Stimulated activated memory B cell treated with anti-CD40 and anti-IgM and Interleukin-4, amounts not matched to agents 10 μg/mL and 1 μg/mL and 100 μg/mL, for 72 hours (primary cell): ENCODE measurements at regions not wholly inside any gene's neighbourhood (a gene's known extent, or its start where the extent isn't known, plus 50 kb on each side); places are given as distances from the start of the nearest gene placed in this dataset.

ENCODE experiments used
- ATAC-seq: fragments of 150-1000 bp; cut with Tn5 transposase; 2 replicates; pipeline ENCODE4 v1.10.0; 2021
- H3K27ac Mint-ChIP-seq: one replicate; pipeline ENCODE4 v1.8.0; 2022; ENCODE audit warnings: mild to moderate bottlenecking, mixed read lengths
- H3K27me3 Mint-ChIP-seq: one replicate; pipeline ENCODE4 v1.8.0; 2022; ENCODE audit warnings: mixed read lengths
- H3K36me3 Mint-ChIP-seq: one replicate; pipeline ENCODE4 v1.8.0; 2022; ENCODE audit warnings: mixed read lengths
- H3K4me1 Mint-ChIP-seq: one replicate; pipeline ENCODE4 v1.8.0; 2022; ENCODE audit warnings: mixed read lengths
- H3K4me3 Mint-ChIP-seq: one replicate; pipeline ENCODE4 v1.8.0; 2022; ENCODE audit warnings: mild to moderate bottlenecking, moderate library complexity, mixed read lengths
- H3K9me3 Mint-ChIP-seq: one replicate; pipeline ENCODE4 v1.8.0; 2022; ENCODE audit warnings: mixed read lengths

- Mint-ChIP-seq H3K36me3 (no peaks in the 10 kb centered on the region), H3K4me1 (no peaks in the 10 kb centered on the region), H3K27me3 (no peaks in the 10 kb centered on the region), H3K4me3 (no peak overlapping the region), H3K27ac (no peak overlapping the region), H3K9me3 (peaks cover 6% of the 10 kb centered on the region)
- no peak for ATAC-seq
These were observed 2823.7 kb upstream of the PCDH20 start for GRCh38 chr13:64239372-64239771.

- H3K9me3 Mint-ChIP-seq, result no peaks in the 10 kb centered on the region
- no peaks in the 10 kb centered on the region for H3K36me3 Mint-ChIP-seq
- no peaks in the 10 kb centered on the region for H3K27me3 Mint-ChIP-seq
- ATAC-seq, result no peak
- no peaks in the 10 kb centered on the region for H3K4me1 Mint-ChIP-seq
- H3K4me3 Mint-ChIP-seq, result no peak overlapping the region
- no peak overlapping the region for H3K27ac Mint-ChIP-seq
These were observed 2818.6 kb upstream of the PCDH20 start for GRCh38 chr13:64234255-64234654.

DNA sequence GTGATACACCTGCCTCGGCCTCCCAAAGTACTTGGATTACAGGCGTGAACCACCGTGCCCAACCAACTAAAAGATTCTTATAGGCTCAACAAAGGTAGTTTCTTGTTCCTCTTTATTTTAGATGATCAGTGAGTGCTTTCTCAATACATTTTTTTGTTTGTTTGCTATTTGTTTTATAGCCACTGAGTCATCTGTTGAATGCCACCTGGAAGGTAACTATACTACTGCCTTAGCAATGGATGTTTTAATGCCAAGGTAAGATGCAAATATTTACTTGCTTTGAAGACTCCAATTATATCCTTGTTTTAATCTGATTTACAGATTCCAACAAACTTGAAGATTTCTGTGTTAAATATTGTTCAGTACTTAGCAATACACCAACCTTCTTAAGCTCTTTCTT is 2807.4 kb upstream of the PCDH20 start:
- H3K4me1 Mint-ChIP-seq, result no peaks in the 10 kb centered on the region
- peaks cover 9% of the 10 kb centered on the region for H3K9me3 Mint-ChIP-seq
- no peak for ATAC-seq
- H3K36me3 Mint-ChIP-seq, result no peaks in the 10 kb centered on the region
- H3K4me3 Mint-ChIP-seq, result no peak overlapping the region
- no peak overlapping the region for H3K27ac Mint-ChIP-seq
- no peaks in the 10 kb centered on the region for H3K27me3 Mint-ChIP-seq

- Mint-ChIP-seq H3K27ac (no peak overlapping the region), H3K4me3 (no peak overlapping the region), H3K36me3 (no peaks in the 10 kb centered on the region), H3K27me3 (no peaks in the 10 kb centered on the region), H3K9me3 (peaks cover 3% of the 10 kb centered on the region), H3K4me1 (no peaks in the 10 kb centered on the region)
- ATAC-seq, result peak; percentile 20
These were observed 2791.0 kb upstream of the PCDH20 start for GRCh38 chr13:64206430-64207225.

DNA sequence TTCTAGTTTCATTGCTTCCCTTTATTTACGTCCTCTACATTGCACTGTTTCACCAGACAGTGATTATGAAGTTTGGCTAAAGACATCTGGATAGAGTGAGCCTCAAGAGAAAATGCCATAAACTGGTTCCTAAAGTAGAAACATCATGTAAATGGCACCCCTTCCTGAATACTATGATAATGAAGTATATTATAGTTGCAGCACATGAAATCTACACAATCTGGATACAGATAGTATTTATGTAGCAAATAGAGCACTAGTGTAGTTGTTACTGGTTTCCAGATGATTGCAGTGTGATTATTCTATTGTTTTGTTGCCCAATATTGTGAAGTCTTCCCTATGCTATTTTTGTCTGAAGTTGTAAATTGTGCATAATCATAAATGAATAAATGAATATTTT is 2786.9 kb upstream of the PCDH20 start:
- Mint-ChIP-seq H3K36me3 (no peaks in the 10 kb centered on the region), H3K4me3 (no peak overlapping the region), H3K27ac (no peak overlapping the region), H3K4me1 (no peaks in the 10 kb centered on the region), H3K9me3 (peaks cover 3% of the 10 kb centered on the region), H3K27me3 (no peaks in the 10 kb centered on the region)
- ATAC-seq, result no peak

DNA sequence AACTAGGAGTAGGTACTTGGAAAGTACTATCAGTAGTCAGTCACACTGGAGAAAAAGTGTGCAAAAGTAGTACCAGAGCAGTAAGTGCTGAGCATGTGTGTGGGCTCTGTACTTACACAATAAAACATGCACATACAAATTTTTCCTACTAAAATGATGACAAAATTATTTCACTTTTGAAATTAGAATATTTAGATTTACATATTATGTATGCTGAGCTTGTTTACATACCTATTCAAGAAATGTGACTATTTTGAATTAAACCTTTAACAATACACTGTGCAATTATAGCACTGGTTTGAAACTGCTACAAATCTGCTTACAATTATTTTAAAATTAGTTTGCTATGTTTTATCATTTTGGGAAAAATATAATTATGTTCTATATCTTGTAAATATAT is 2781.6 kb upstream of the PCDH20 start:
- no peaks in the 10 kb centered on the region for H3K36me3 Mint-ChIP-seq
- no peak for ATAC-seq

GRCh38 chr13:64186503-64187250 is 2771.0 kb upstream of the PCDH20 start:
- H3K9me3 Mint-ChIP-seq, result peaks cover 13% of the 10 kb centered on the region
- H3K4me3 Mint-ChIP-seq, result no peak overlapping the region
- H3K27ac Mint-ChIP-seq, result no peak overlapping the region
- no peaks in the 10 kb centered on the region for H3K4me1 Mint-ChIP-seq
- ATAC-seq, result no peak
- no peaks in the 10 kb centered on the region for H3K36me3 Mint-ChIP-seq
- H3K27me3 Mint-ChIP-seq, result no peaks in the 10 kb centered on the region

More for the DNA sequence above, 2781.6 kb upstream of the PCDH20 start:
- Mint-ChIP-seq H3K27me3 (no peaks in the 10 kb centered on the region), H3K9me3 (peaks cover 3% of the 10 kb centered on the region), H3K4me1 (no peaks in the 10 kb centered on the region), H3K27ac (no peak overlapping the region), H3K4me3 (no peak overlapping the region)

DNA sequence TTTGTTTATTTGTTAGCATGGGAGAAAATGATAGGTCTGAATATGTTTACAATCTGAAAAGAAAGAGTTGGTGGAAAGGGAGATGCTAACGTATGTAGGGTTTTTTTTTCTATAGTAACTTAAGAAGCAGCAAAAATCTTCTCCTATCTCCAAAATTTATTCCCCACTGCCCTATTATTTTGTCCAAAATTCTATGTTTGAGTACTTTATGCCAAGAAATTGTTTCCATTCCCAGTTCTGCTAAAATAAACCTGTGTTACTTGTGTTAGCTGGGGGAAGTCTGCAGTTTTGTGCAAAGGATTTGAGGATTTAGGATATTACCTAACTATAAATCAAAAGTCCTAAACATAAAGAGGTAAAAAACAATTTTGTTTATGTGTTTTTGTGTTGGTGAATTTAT is 2770.4 kb upstream of the PCDH20 start:
- Mint-ChIP-seq H3K4me3 (no peak overlapping the region), H3K9me3 (peaks cover 13% of the 10 kb centered on the region), H3K27ac (no peak overlapping the region), H3K36me3 (no peaks in the 10 kb centered on the region), H3K4me1 (no peaks in the 10 kb centered on the region), H3K27me3 (no peaks in the 10 kb centered on the region)
- no peak for ATAC-seq

GRCh38 chr13:64180756-64181155 is 2765.1 kb upstream of the PCDH20 start:
- H3K27me3 Mint-ChIP-seq, result no peaks in the 10 kb centered on the region
- H3K4me3 Mint-ChIP-seq, result no peak overlapping the region
- no peak for ATAC-seq
- no peak overlapping the region for H3K27ac Mint-ChIP-seq
- H3K9me3 Mint-ChIP-seq, result peaks cover 8% of the 10 kb centered on the region
- H3K4me1 Mint-ChIP-seq, result no peaks in the 10 kb centered on the region
- H3K36me3 Mint-ChIP-seq, result no peaks in the 10 kb centered on the region

DNA sequence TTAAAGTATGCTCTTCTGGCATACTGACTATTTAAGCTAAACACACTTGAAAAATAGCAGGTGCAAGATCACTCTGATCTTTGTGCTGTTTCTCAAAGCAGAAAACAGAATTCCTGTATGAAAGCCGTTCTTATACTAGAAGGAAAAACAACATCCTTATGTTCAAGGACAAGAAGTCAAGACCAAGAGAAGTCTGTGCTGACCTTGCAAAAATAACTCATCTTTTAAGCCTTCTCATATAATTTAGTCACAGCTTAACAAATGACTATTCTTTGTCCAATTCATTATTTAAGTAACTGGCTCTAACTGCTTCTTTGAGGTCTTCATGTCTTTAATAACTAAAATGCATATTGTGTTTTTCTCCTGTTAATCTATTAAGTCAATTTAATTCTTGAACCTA is 2750.2 kb upstream of the PCDH20 start:
- H3K27ac Mint-ChIP-seq, result no peak overlapping the region
- no peak overlapping the region for H3K4me3 Mint-ChIP-seq
- no peak for ATAC-seq

GRCh38 chr13:64164435-64164834 is 2748.8 kb upstream of the PCDH20 start:
- no peaks in the 10 kb centered on the region for H3K36me3 Mint-ChIP-seq
- H3K4me1 Mint-ChIP-seq, result no peaks in the 10 kb centered on the region
- no peak overlapping the region for H3K4me3 Mint-ChIP-seq
- H3K9me3 Mint-ChIP-seq, result peaks cover 10% of the 10 kb centered on the region
- H3K27ac Mint-ChIP-seq, result no peak overlapping the region
- no peaks in the 10 kb centered on the region for H3K27me3 Mint-ChIP-seq
- no peak for ATAC-seq

More for the DNA sequence above, 2750.2 kb upstream of the PCDH20 start:
- Mint-ChIP-seq H3K36me3 (no peaks in the 10 kb centered on the region), H3K9me3 (peaks cover 10% of the 10 kb centered on the region), H3K4me1 (no peaks in the 10 kb centered on the region), H3K27me3 (no peaks in the 10 kb centered on the region)

DNA sequence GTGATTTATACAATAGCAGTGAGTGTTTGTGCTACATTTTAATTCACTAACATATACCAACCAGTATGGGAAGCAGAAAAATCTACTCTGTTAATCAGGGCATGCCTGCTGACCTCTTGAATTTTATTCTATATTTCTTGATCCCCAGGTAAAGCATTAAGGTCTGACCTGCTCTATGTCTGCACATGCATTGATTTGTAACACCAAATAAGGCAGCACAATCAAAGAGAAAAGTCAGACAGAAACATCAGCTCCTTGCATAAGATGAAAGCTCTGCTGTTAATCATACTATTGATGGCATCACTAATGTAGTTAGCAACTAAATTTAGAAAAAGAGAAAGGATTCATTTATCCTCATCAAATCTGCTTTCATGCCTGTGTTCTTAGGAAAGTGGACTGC is 2744.8 kb upstream of the PCDH20 start:
- no peak for ATAC-seq
- Mint-ChIP-seq H3K27me3 (no peaks in the 10 kb centered on the region), H3K4me3 (no peak overlapping the region), H3K27ac (no peak overlapping the region), H3K9me3 (peaks cover 11% of the 10 kb centered on the region), H3K4me1 (no peaks in the 10 kb centered on the region), H3K36me3 (no peaks in the 10 kb centered on the region)

GRCh38 chr13:64158908-64159307 is 2743.3 kb upstream of the PCDH20 start:
- Mint-ChIP-seq H3K36me3 (no peaks in the 10 kb centered on the region), H3K27me3 (no peaks in the 10 kb centered on the region), H3K4me3 (no peak overlapping the region), H3K4me1 (no peaks in the 10 kb centered on the region), H3K9me3 (peaks cover 8% of the 10 kb centered on the region), H3K27ac (no peak overlapping the region)
- no peak for ATAC-seq

DNA sequence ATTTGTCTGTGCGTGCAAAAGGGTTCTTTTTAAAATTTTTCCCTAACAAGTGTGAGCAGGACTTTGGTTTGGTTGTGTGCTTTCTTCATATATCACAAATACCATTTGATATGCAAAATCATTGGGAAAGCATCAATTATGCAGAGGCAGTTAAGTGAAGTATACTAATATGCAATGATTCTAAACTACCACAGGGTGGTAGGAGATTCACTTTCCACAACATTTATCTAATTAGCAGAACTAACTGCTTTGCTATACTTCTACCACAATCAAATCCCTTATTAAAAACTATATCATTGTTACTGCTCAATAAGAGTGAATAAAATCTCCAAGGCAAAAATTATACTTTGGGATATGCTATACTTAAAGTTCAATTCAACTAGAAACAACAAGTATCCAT is 2738.9 kb upstream of the PCDH20 start:
- Mint-ChIP-seq H3K4me1 (no peaks in the 10 kb centered on the region), H3K4me3 (no peak overlapping the region), H3K36me3 (no peaks in the 10 kb centered on the region), H3K27ac (no peak overlapping the region), H3K9me3 (peaks cover 8% of the 10 kb centered on the region), H3K27me3 (no peaks in the 10 kb centered on the region)
- no peak for ATAC-seq

- Mint-ChIP-seq H3K4me1 (no peaks in the 10 kb centered on the region), H3K27me3 (no peaks in the 10 kb centered on the region), H3K36me3 (no peaks in the 10 kb centered on the region), H3K4me3 (no peak overlapping the region), H3K9me3 (peaks cover 8% of the 10 kb centered on the region), H3K27ac (no peak overlapping the region)
- no peak for ATAC-seq
These were observed 2715.0 kb upstream of the PCDH20 start for GRCh38 chr13:64130600-64130999.

DNA sequence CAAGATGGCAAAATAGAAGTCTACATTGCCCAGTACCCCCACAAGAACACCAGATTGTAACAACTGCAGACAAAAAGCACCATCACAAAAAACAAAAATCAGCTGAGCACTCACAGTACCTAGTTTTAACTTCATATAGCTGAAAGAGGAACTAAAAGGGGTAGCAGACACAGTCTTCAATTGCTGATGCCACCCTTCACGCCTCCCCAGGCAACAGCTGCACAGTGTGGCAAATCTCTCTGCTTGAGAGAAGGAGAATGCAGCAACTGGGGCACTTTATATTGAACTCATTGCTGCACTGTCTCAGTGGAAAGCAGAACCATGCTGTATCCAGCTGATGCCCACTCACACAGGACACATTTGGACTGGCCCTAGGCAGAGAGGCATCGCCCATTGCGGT is 2714.5 kb upstream of the PCDH20 start:
- Mint-ChIP-seq H3K36me3 (no peaks in the 10 kb centered on the region), H3K4me1 (no peaks in the 10 kb centered on the region), H3K27me3 (no peaks in the 10 kb centered on the region), H3K4me3 (no peak overlapping the region), H3K27ac (no peak overlapping the region), H3K9me3 (peaks cover 8% of the 10 kb centered on the region)
- no peak for ATAC-seq
